Cardiac muscle cell (in vitro differentiated cells and primary cell): ENCODE measurements at regions not wholly inside any gene's neighbourhood (a gene's known extent, or its start where the extent isn't known, plus 50 kb on each side); places are given as distances from the start of the nearest gene placed in this dataset.

Experiments
- DNase-seq, 2 donors: peaks; one replicate each; pipeline versions ENCODE4 v3.0.0 to v3.0.0-alpha.2; 2010 to 2017; ENCODE audit warnings: low read depth in 1 of 2, low spot score in 1 of 2
- H3K27ac ChIP-seq: fragments of 200-600 bp; sonication (generic); 2 replicates; pipeline ENCODE4 v1.5.1; 2016
- H3K27me3 ChIP-seq: fragments of 200-600 bp; sonication (generic); 2 replicates; pipeline ENCODE4 v1.6.0; 2016; ENCODE audit warnings: control low read depth
- H3K36me3 ChIP-seq: fragments of 200-600 bp; sonication (generic); 2 replicates; pipeline ENCODE4 v1.5.1; 2016; ENCODE audit warnings: control low read depth
- H3K4me1 ChIP-seq: fragments of 200-600 bp; sonication (generic); 2 replicates; pipeline ENCODE4 v1.8.1; 2017; ENCODE audit warnings: low read depth, mild to moderate bottlenecking, mixed run types
- H3K4me3 ChIP-seq: fragments of 200-600 bp; sonication (generic); 2 replicates; pipeline ENCODE4 v1.5.1; 2016; ENCODE audit warnings: mild to moderate bottlenecking
- H3K9me3 ChIP-seq: fragments of 200-600 bp; sonication (generic); 2 replicates; pipeline ENCODE4 v1.5.1; 2017; ENCODE audit warnings: low read depth, mild to moderate bottlenecking, control low read depth
- TF ChIP-seq, protein P1 (sequence below): IDR thresholded peaks from 2 replicates; pipeline ENCODE4 v1.5.1; 2012; ENCODE audit warnings: low read depth, mild to moderate bottlenecking, low read length

DNA sequence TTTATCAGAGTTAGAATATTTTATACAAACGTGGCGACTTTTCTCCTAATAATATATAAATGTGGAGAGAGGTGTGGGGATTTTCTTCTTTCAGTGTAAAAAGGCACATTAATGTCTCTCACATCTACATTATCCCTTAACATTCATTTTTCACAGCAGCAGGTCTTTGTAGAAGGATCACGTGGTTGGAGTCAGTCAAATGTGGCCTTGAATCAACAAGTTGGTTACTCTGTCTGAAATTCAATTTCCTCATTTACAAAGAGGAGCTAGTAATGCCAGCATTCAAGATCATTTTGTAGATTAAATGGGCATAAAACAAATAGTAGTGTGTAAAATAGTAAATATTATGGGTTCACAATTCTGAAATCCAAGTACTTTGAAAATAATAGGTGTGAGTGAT is 183.1 kb upstream of the SEMA3E start:
- Histone ChIP-seq H3K36me3 (no peaks in the 10 kb centered on the region), H3K4me3 (no peak overlapping the region), H3K27ac (no peak overlapping the region), H3K27me3 (no peaks in the 10 kb centered on the region), H3K4me1 (no peaks in the 10 kb centered on the region), H3K9me3 (no peaks in the 10 kb centered on the region)
- DNase-seq: no peak
- TF ChIP-seq, protein P1, sequence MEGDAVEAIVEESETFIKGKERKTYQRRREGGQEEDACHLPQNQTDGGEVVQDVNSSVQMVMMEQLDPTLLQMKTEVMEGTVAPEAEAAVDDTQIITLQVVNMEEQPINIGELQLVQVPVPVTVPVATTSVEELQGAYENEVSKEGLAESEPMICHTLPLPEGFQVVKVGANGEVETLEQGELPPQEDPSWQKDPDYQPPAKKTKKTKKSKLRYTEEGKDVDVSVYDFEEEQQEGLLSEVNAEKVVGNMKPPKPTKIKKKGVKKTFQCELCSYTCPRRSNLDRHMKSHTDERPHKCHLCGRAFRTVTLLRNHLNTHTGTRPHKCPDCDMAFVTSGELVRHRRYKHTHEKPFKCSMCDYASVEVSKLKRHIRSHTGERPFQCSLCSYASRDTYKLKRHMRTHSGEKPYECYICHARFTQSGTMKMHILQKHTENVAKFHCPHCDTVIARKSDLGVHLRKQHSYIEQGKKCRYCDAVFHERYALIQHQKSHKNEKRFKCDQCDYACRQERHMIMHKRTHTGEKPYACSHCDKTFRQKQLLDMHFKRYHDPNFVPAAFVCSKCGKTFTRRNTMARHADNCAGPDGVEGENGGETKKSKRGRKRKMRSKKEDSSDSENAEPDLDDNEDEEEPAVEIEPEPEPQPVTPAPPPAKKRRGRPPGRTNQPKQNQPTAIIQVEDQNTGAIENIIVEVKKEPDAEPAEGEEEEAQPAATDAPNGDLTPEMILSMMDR: no peak

DNA sequence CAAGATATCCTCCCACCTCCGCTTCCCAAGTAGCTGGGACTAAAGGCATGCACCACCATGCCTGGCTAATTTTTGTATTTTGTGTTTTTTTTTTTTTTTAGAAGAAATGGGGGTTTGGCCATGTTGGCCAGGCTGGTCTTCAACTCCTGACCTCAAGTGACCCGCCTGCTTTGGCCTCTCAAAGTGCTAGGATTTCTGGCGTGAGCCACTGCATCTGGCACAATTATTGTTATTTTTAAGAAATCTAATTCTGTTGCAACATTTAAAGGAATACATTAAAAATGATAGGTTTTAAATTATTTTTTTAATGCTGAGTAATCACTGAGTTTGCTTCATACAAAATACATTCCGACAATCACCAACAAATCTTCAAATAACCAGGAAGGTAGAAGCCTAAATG is 178.1 kb upstream of the SEMA3E start:
- TF ChIP-seq, protein P1: no peak
- H3K36me3 ChIP-seq: no peaks in the 10 kb centered on the region

DNA sequence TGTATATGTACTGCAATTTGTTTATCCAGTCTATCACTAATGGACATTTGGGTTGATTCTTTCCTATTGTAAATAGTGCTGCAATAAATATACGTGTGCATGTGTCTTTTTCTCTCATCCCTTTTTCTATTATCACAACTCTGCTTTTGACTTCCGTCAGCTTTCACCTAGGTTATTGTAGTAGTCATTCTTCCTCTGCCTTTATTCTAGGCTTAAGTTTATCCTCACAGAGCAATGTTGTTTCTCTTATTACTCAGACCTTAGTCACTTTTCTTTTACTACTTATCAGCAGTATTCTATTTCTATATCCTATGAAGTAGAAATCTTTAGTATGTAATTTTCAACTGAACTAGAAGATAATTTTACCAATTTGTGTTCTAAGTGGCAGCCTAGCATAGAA is 175.3 kb upstream of the SEMA3E start:
- no peak for DNase-seq
- Histone ChIP-seq H3K27me3 (no peaks in the 10 kb centered on the region), H3K36me3 (no peaks in the 10 kb centered on the region), H3K9me3 (no peaks in the 10 kb centered on the region), H3K4me3 (no peak overlapping the region), H3K4me1 (no peaks in the 10 kb centered on the region), H3K27ac (no peak overlapping the region)
- TF ChIP-seq, protein P1: no peak

More for the DNA sequence above, 178.1 kb upstream of the SEMA3E start:
- H3K4me1 ChIP-seq: no peaks in the 10 kb centered on the region
- DNase-seq: no peak
- H3K4me3 ChIP-seq: no peak overlapping the region
- H3K9me3 ChIP-seq: no peaks in the 10 kb centered on the region
- no peaks in the 10 kb centered on the region for H3K27me3 ChIP-seq
- H3K27ac ChIP-seq: no peak overlapping the region

DNA sequence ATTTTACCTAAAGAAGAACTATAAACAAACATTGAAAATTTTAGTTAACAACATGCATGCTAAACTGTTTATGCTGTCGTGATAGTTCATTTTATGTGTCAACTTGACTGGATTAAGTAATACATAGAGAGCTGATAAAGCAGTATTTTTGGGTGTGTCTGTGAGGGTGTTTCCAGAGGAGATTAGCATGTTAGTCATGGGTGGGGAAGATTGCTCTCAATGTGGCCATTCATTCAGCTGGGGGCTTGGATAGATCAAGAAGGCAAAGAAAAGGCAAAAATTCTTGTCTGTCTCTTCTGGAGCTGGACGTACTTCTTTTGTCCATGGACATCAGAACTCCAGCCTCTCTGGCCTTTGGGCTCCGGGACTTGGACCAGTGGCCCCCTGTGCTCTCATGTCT is 172.9 kb upstream of the SEMA3E start:
- Histone ChIP-seq H3K36me3 (no peaks in the 10 kb centered on the region), H3K4me3 (no peak overlapping the region), H3K27ac (no peak overlapping the region), H3K9me3 (no peaks in the 10 kb centered on the region), H3K4me1 (no peaks in the 10 kb centered on the region), H3K27me3 (no peaks in the 10 kb centered on the region)
- TF ChIP-seq, protein P1: no peak
- no peak for DNase-seq

DNA sequence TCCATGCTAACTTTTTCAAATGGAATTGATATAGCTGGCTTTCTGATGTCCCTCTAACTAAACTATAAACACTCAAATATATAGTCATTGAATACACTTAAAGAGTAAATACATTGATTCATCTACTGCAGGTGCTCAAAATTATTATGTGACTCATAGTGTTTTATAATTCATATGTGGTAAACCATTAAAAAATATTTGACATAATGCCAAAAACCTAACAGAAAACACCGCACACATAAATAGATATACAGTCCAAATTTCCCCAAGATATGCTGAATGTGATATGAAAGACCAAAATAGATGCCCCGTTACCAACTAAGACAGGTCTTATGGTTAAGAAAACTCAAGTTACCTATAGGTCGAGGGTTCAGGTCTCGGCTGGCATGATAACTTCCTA is 171.7 kb upstream of the SEMA3E start:
- TF ChIP-seq, protein P1: no peak
- no peak for DNase-seq
- Histone ChIP-seq H3K27ac (no peak overlapping the region), H3K9me3 (no peaks in the 10 kb centered on the region), H3K4me3 (no peak overlapping the region), H3K36me3 (no peaks in the 10 kb centered on the region), H3K4me1 (no peaks in the 10 kb centered on the region), H3K27me3 (no peaks in the 10 kb centered on the region)

DNA sequence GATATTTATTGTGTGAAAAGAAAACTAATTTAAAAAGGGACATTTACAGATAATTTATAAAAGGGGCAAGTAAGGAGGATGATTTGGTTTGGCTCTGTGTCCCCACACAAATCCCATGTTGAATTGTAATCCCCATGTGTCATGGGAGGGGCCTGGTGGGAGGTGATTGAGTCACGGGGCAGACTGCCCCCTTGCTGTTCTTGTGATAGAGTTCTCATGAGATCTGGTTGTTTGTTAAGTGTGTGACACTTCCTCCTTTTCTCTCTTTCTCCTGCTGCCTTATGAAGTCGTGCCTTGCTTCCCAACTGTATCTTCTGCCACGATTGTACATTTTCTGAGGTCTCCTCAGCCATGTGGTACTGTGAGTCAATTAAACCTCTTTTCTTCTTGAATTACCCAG is 171.0 kb upstream of the SEMA3E start:
- Histone ChIP-seq H3K4me3 (no peak overlapping the region), H3K9me3 (no peaks in the 10 kb centered on the region), H3K27me3 (no peaks in the 10 kb centered on the region), H3K27ac (no peak overlapping the region), H3K4me1 (no peaks in the 10 kb centered on the region), H3K36me3 (no peaks in the 10 kb centered on the region)
- no peak for DNase-seq
- TF ChIP-seq, protein P1: no peak
